CD14-positive monocyte (primary cell): ENCODE measurements at regions not wholly inside any gene's neighbourhood (a gene's known extent, or its start where the extent isn't known, plus 50 kb on each side); places are given as distances from the start of the nearest gene placed in this dataset.

Experiments used
- DNase-seq, 3 donors: peaks; one replicate each; pipeline ENCODE4 v3.0.0-alpha.2; 2011 to 2022
- H2AFZ ChIP-seq: 2 replicates; pipeline ENCODE4 v1.6.0; 2012; ENCODE audit warnings: mild to moderate bottlenecking, low read depth, low read length, inconsistent platforms; ENCODE audit not compliant: insufficient read depth, poor library complexity, severe bottlenecking
- H3K27ac ChIP-seq, 2 donors: 1 replicate in 1 of 2; 2 replicates in 1 of 2; pipeline ENCODE4 v1.5.1; 2012 to 2013; ENCODE audit warnings: low read length in 2 of 2, control low read depth in 1 of 2, inconsistent platforms in 1 of 2, low read depth in 1 of 2, mild to moderate bottlenecking in 1 of 2
- H3K27me3 ChIP-seq, 2 donors: one replicate each; pipeline versions ENCODE4 v1.6.0 to v1.6.1; 2011 to 2013; ENCODE audit warnings: low read length in 2 of 2; ENCODE audit not compliant: control insufficient read depth in 2 of 2, insufficient read depth in 2 of 2
- H3K36me3 ChIP-seq, 2 donors: replicated peaks in 1 of 2; 1 replicate in 1 of 2; 2 replicates in 1 of 2; pipeline versions ENCODE4 v1.5.1 to v1.6.1; 2012 to 2013; ENCODE audit warnings: low read length in 2 of 2, control low read depth in 1 of 2, inconsistent platforms in 1 of 2, mild to moderate bottlenecking in 1 of 2; ENCODE audit not compliant: insufficient read depth in 2 of 2, control insufficient read depth in 1 of 2
- H3K4me1 ChIP-seq, 2 donors: 1 replicate in 1 of 2; 2 replicates in 1 of 2; pipeline versions ENCODE4 v1.5.1 to v1.6.1; 2012 to 2013; ENCODE audit warnings: low read length in 2 of 2, control low read depth in 1 of 2, inconsistent platforms in 1 of 2, mild to moderate bottlenecking in 1 of 2, moderate library complexity in 1 of 2; ENCODE audit not compliant: insufficient read depth in 2 of 2, control insufficient read depth in 1 of 2
- H3K4me2 ChIP-seq: replicated peaks from 2 replicates; pipeline ENCODE3; 2012; ENCODE audit warnings: low read length, moderate library complexity, mild to moderate bottlenecking; ENCODE audit not compliant: poor library complexity, severe bottlenecking; ENCODE audit errors: extremely low read depth
- H3K4me3 ChIP-seq, 3 experiments: fragments of 200-600 bp in 1 of 3; sonication (generic) in 1 of 3; replicated peaks in 1 of 3; 1 replicate in 2 of 3; 2 replicates in 1 of 3; pipeline ENCODE4 v1.5.1; 2011 to 2013; ENCODE audit warnings: low read length in 3 of 3, mild to moderate bottlenecking in 3 of 3, control low read depth in 2 of 3, low read depth in 2 of 3, inconsistent platforms in 1 of 3, moderate library complexity in 1 of 3
- H3K79me2 ChIP-seq: 2 replicates; pipeline ENCODE4 v1.6.0; 2012; ENCODE audit warnings: mild to moderate bottlenecking, control low read depth, inconsistent platforms, low read length, moderate library complexity; ENCODE audit not compliant: insufficient read depth
- H3K9ac ChIP-seq: 2 replicates; pipeline ENCODE4 v1.6.0; 2017; ENCODE audit warnings: low read length, mild to moderate bottlenecking; ENCODE audit not compliant: insufficient read depth, poor library complexity, severe bottlenecking
- H3K9me3 ChIP-seq, 2 donors: replicated peaks in 1 of 2; 1 replicate in 1 of 2; 2 replicates in 1 of 2; pipeline versions ENCODE4 v1.5.1 to v1.6.1; 2012 to 2013; ENCODE audit warnings: low read length in 2 of 2, control low read depth in 1 of 2; ENCODE audit not compliant: control insufficient read depth in 1 of 2, insufficient read depth in 1 of 2
- H4K20me1 ChIP-seq: 2 replicates; pipeline ENCODE4 v1.6.0; 2012; ENCODE audit warnings: mild to moderate bottlenecking, low read length, control low read depth, moderate library complexity; ENCODE audit not compliant: insufficient read depth
- H3K27ac Mint-ChIP-seq, 7 donors: one replicate each; pipeline ENCODE4 v1.8.0; 2020; ENCODE audit warnings: mild to moderate bottlenecking in 7 of 7, mixed read lengths in 7 of 7, moderate library complexity in 6 of 7, inconsistent platforms in 2 of 7
- H3K27me3 Mint-ChIP-seq, 3 donors: one replicate each; pipeline ENCODE4 v1.8.0; 2021 to 2022; ENCODE audit warnings: low read depth in 3 of 3, mild to moderate bottlenecking in 3 of 3, mixed read lengths in 3 of 3, moderate library complexity in 3 of 3, inconsistent platforms in 1 of 3
- H3K36me3 Mint-ChIP-seq, 2 donors: one replicate each; pipeline ENCODE4 v1.8.0; 2020; ENCODE audit warnings: mixed read lengths in 2 of 2, inconsistent platforms in 1 of 2, mild to moderate bottlenecking in 1 of 2
- H3K4me1 Mint-ChIP-seq: one replicate; pipeline ENCODE4 v1.8.0; 2020; ENCODE audit warnings: mild to moderate bottlenecking, mixed read lengths
- H3K4me3 Mint-ChIP-seq, 2 donors: one replicate each; pipeline ENCODE4 v1.8.0; 2020; ENCODE audit warnings: mild to moderate bottlenecking in 2 of 2, mixed read lengths in 2 of 2, moderate library complexity in 1 of 2
- H3K9me3 Mint-ChIP-seq, 7 donors: one replicate each; pipeline ENCODE4 v1.8.0; 2020 to 2022; ENCODE audit warnings: mixed read lengths in 7 of 7, mild to moderate bottlenecking in 6 of 7, moderate library complexity in 6 of 7, inconsistent platforms in 2 of 7
- CTCF ChIP-seq: fragments of 200-600 bp; IDR thresholded peaks from one replicate; pipeline ENCODE4 v1.8.0; 2022; ENCODE audit warnings: antibody characterized with exemption, mild to moderate bottlenecking
- WGBS: methylation state at CpG from one replicate; pipeline ENCODE4 v1.1.5; 2013; ENCODE audit warnings: missing lambda C conversion rate; ENCODE audit not compliant: insufficient coverage; 5-methylcytosine and 5-hydroxymethylcytosine counted together
- intact Hi-C, 2 donors: fragments of 100-400 bp; cut with micrococcal nuclease; formaldehyde crosslinking; loops; one replicate each; pipeline versions ENCODE4 v1.15.0 to v1.15.1; 2023

- intact Hi-C loops = no loop called here
These were observed 81.9 kb upstream of the ATXN3L start for GRCh38 chrX:13401724-13402123.

GRCh38 chrX:13398839-13399238 lies 79.0 kb upstream of the ATXN3L start:
- peaks cover 0 to 16% (median 0%) of the 10 kb centered on the region in 3 donors for H3K27me3 Mint-ChIP-seq
- no peak overlapping the region for H3K4me2 ChIP-seq

More at GRCh38 chrX:13401724-13402123, 81.9 kb upstream of the ATXN3L start:
- no peaks in the 10 kb centered on the region for H3K9me3 ChIP-seq
- H3K4me1 ChIP-seq = no peaks in the 10 kb centered on the region
- WGBS = no CpG with 5 or more reads among the region's 2 CpGs
- Mint-ChIP-seq H3K27me3 (peaks cover 0 to 19% (median 0%) of the 10 kb centered on the region in 3 donors), H3K4me1 (peaks cover 5% of the 10 kb centered on the region), H3K36me3 (no peaks in the 10 kb centered on the region), H3K27ac (no peak overlapping the region), H3K4me3 (no peak overlapping the region), H3K9me3 (peaks cover 0 to 15% (median 3%) of the 10 kb centered on the region in 7 donors)
- H3K9ac ChIP-seq = no peak overlapping the region
- no peaks in the 10 kb centered on the region for H3K36me3 ChIP-seq
- no peak overlapping the region for H3K4me3 ChIP-seq
- H4K20me1 ChIP-seq = no peaks in the 10 kb centered on the region
- TF ChIP-seq CTCF = no peak
- peaks cover 0 to 4% of the 10 kb centered on the region in 2 donors for H3K27me3 ChIP-seq
- no peak for DNase-seq
- H3K27ac ChIP-seq = no peak overlapping the region
- H3K4me2 ChIP-seq = no peak overlapping the region
- H2AFZ ChIP-seq = no peak overlapping the region
- no peaks in the 10 kb centered on the region for H3K79me2 ChIP-seq

More at GRCh38 chrX:13398839-13399238, 79.0 kb upstream of the ATXN3L start:
- DNase-seq = no peak
- Histone ChIP-seq H3K27ac (no peak overlapping the region), H3K36me3 (no peaks in the 10 kb centered on the region), H2AFZ (no peak overlapping the region), H3K4me1 (no peaks in the 10 kb centered on the region), H3K9me3 (no peaks in the 10 kb centered on the region), H3K9ac (no peak overlapping the region), H3K79me2 (no peaks in the 10 kb centered on the region), H3K4me3 (no peak overlapping the region), H4K20me1 (no peaks in the 10 kb centered on the region), H3K27me3 (peaks cover 0 to 10% of the 10 kb centered on the region in 2 donors)
- intact Hi-C loops = no loop called here
- WGBS = no CpG with 5 or more reads among the region's 1 CpG
- H3K9me3 Mint-ChIP-seq = peaks cover 0 to 8% (median 4%) of the 10 kb centered on the region in 7 donors
- TF ChIP-seq CTCF = no peak
- no peak overlapping the region for H3K4me3 Mint-ChIP-seq
- no peaks in the 10 kb centered on the region for H3K4me1 Mint-ChIP-seq
- no peaks in the 10 kb centered on the region for H3K36me3 Mint-ChIP-seq
- H3K27ac Mint-ChIP-seq = no peak overlapping the region
